Muscle layer of colon (tissue), 2 donors: ENCODE measurements at regions not wholly inside any gene's neighbourhood (a gene's known extent, or its start where the extent isn't known, plus 50 kb on each side); places are given as distances from the start of the nearest gene placed in this dataset.

ENCODE experiments used
- H3K27ac ChIP-seq: one replicate; pipeline ENCODE4 v1.7.0; 2013; ENCODE audit warnings: low read depth, mild to moderate bottlenecking, low read length, moderate library complexity
- H3K27me3 ChIP-seq, 2 donors: one replicate each; pipeline ENCODE4 v1.7.0; 2013; ENCODE audit warnings: low read length in 2 of 2, mild to moderate bottlenecking in 2 of 2; ENCODE audit not compliant: insufficient read depth in 2 of 2, control insufficient read depth in 1 of 2
- H3K36me3 ChIP-seq: one replicate; pipeline ENCODE4 v1.7.0; 2013; ENCODE audit warnings: mild to moderate bottlenecking, low read length; ENCODE audit not compliant: insufficient read depth
- H3K4me1 ChIP-seq: one replicate; pipeline ENCODE4 v1.7.0; 2013; ENCODE audit warnings: mild to moderate bottlenecking, low read length; ENCODE audit not compliant: insufficient read depth
- H3K4me3 ChIP-seq, 2 donors: one replicate each; pipeline ENCODE4 v1.7.0; 2013; ENCODE audit warnings: low read length in 2 of 2, low read depth in 1 of 2, mild to moderate bottlenecking in 1 of 2, moderate library complexity in 1 of 2
- H3K9ac ChIP-seq: one replicate; pipeline ENCODE4 v1.7.0; 2013; ENCODE audit warnings: low read length
- H3K9me3 ChIP-seq: one replicate; pipeline ENCODE4 v1.7.0; 2013; ENCODE audit warnings: mild to moderate bottlenecking, low read length
- donor health status: abdominal sarcoma.
- donor health status: Adenocarcinoma of cecum.

- no peaks in the 10 kb centered on the region for H3K9me3 ChIP-seq
- H3K4me1 ChIP-seq = peaks cover 8% of the 10 kb centered on the region
- H3K36me3 ChIP-seq = no peaks in the 10 kb centered on the region
- no peaks in the 10 kb centered on the region for H3K27me3 ChIP-seq
- no peak overlapping the region for H3K27ac ChIP-seq
- no peak overlapping the region for H3K9ac ChIP-seq
- no peak overlapping the region for H3K4me3 ChIP-seq
Measured at GRCh38 chr10:63769367-63769766, 248.2 kb downstream of the REEP3 start.

GRCh38 chr10:63770523-63770922, 249.3 kb downstream of the REEP3 start:
- Histone ChIP-seq H3K4me1 (peaks cover 8% of the 10 kb centered on the region), H3K9ac (no peak overlapping the region), H3K9me3 (no peaks in the 10 kb centered on the region), H3K27ac (no peak overlapping the region), H3K27me3 (no peaks in the 10 kb centered on the region), H3K4me3 (no peak overlapping the region), H3K36me3 (no peaks in the 10 kb centered on the region)

GRCh38 chr10:63772491-63772890, 251.3 kb downstream of the REEP3 start:
- H3K9me3 ChIP-seq = no peaks in the 10 kb centered on the region
- H3K27me3 ChIP-seq = no peaks in the 10 kb centered on the region
- H3K9ac ChIP-seq = no peak overlapping the region
- H3K4me3 ChIP-seq = no peak overlapping the region
- no peak overlapping the region for H3K27ac ChIP-seq
- H3K4me1 ChIP-seq = no peaks in the 10 kb centered on the region
- H3K36me3 ChIP-seq = no peaks in the 10 kb centered on the region

- no peak overlapping the region for H3K4me3 ChIP-seq
- no peaks in the 10 kb centered on the region for H3K36me3 ChIP-seq
- no peaks in the 10 kb centered on the region for H3K9me3 ChIP-seq
- H3K27ac ChIP-seq = no peak overlapping the region
- no peaks in the 10 kb centered on the region for H3K4me1 ChIP-seq
- no peaks in the 10 kb centered on the region for H3K27me3 ChIP-seq
- no peak overlapping the region for H3K9ac ChIP-seq
Measured at GRCh38 chr10:63773106-63773505, 251.9 kb downstream of the REEP3 start.

GRCh38 chr10:63773962-63774361, 252.8 kb downstream of the REEP3 start:
- no peaks in the 10 kb centered on the region for H3K27me3 ChIP-seq
- H3K4me3 ChIP-seq = no peak overlapping the region
- no peak overlapping the region for H3K9ac ChIP-seq
- no peaks in the 10 kb centered on the region for H3K36me3 ChIP-seq
- H3K27ac ChIP-seq = no peak overlapping the region
- no peaks in the 10 kb centered on the region for H3K4me1 ChIP-seq
- H3K9me3 ChIP-seq = no peaks in the 10 kb centered on the region

- Histone ChIP-seq H3K9me3 (no peaks in the 10 kb centered on the region), H3K27ac (no peak overlapping the region), H3K4me3 (no peak overlapping the region), H3K4me1 (no peaks in the 10 kb centered on the region), H3K9ac (no peak overlapping the region), H3K36me3 (no peaks in the 10 kb centered on the region), H3K27me3 (no peaks in the 10 kb centered on the region)
Measured at GRCh38 chr10:63780101-63780500, 258.9 kb downstream of the REEP3 start.

- no peak overlapping the region for H3K4me3 ChIP-seq
- H3K27ac ChIP-seq = no peak overlapping the region
- no peaks in the 10 kb centered on the region for H3K9me3 ChIP-seq
- no peak overlapping the region for H3K9ac ChIP-seq
- no peaks in the 10 kb centered on the region for H3K4me1 ChIP-seq
- H3K27me3 ChIP-seq = no peaks in the 10 kb centered on the region
- no peaks in the 10 kb centered on the region for H3K36me3 ChIP-seq
Measured at GRCh38 chr10:63781226-63781625, 260.0 kb downstream of the REEP3 start.

- Histone ChIP-seq H3K9me3 (no peaks in the 10 kb centered on the region), H3K27me3 (no peaks in the 10 kb centered on the region), H3K9ac (no peak overlapping the region), H3K27ac (no peak overlapping the region), H3K36me3 (no peaks in the 10 kb centered on the region), H3K4me1 (no peaks in the 10 kb centered on the region), H3K4me3 (no peak overlapping the region)
Measured at GRCh38 chr10:63783882-63784281, 262.7 kb downstream of the REEP3 start.

- Histone ChIP-seq H3K9me3 (no peaks in the 10 kb centered on the region), H3K27ac (no peak overlapping the region), H3K27me3 (no peaks in the 10 kb centered on the region), H3K4me3 (no peak overlapping the region), H3K9ac (no peak overlapping the region), H3K36me3 (no peaks in the 10 kb centered on the region), H3K4me1 (no peaks in the 10 kb centered on the region)
Measured at GRCh38 chr10:63788152-63788821, 267.1 kb downstream of the REEP3 start.

GRCh38 chr10:63795094-63795860, 274.1 kb downstream of the REEP3 start:
- Histone ChIP-seq H3K4me3 (no peak overlapping the region), H3K27me3 (no peaks in the 10 kb centered on the region), H3K4me1 (no peaks in the 10 kb centered on the region), H3K9me3 (no peaks in the 10 kb centered on the region), H3K36me3 (no peaks in the 10 kb centered on the region), H3K27ac (no peak overlapping the region), H3K9ac (no peak overlapping the region)

- Histone ChIP-seq H3K4me1 (no peaks in the 10 kb centered on the region), H3K4me3 (no peak overlapping the region), H3K9me3 (no peaks in the 10 kb centered on the region), H3K9ac (no peak overlapping the region), H3K36me3 (no peaks in the 10 kb centered on the region), H3K27ac (no peak overlapping the region), H3K27me3 (no peaks in the 10 kb centered on the region)
Measured at GRCh38 chr10:63798599-63799498, 277.6 kb downstream of the REEP3 start.
